Thoracic aorta (tissue), 2 donors: ENCODE measurements at regions not wholly inside any gene's neighbourhood (a gene's known extent, or its start where the extent isn't known, plus 50 kb on each side); places are given as distances from the start of the nearest gene placed in this dataset.

ENCODE experiments used
- ATAC-seq: fragments of 150-250 bp; one replicate; pipeline ENCODE4 v1.8.0; 2017; ENCODE audit warnings: low read depth; ENCODE audit not compliant: insufficient number of reproducible peaks, low FRiP score
- DNase-seq: peaks from one replicate; pipeline ENCODE4 v3.0.0-alpha.2; 2020; ENCODE audit warnings: low spot score
- H3K27ac ChIP-seq, 2 donors: fragments of 200-600 bp; sonication (generic); 1 replicate in 1 of 2; 2 replicates in 1 of 2; pipeline ENCODE4 v1.5.1; 2016; ENCODE audit warnings: mild to moderate bottlenecking in 2 of 2, moderate library complexity in 2 of 2
- H3K27me3 ChIP-seq: fragments of 200-600 bp; sonication (generic); replicated peaks from 2 replicates; pipeline ENCODE4 v1.6.0; 2016; ENCODE audit warnings: mild to moderate bottlenecking; ENCODE audit not compliant: insufficient read depth
- H3K36me3 ChIP-seq: fragments of 200-600 bp; sonication (generic); one replicate; pipeline ENCODE4 v1.5.1; 2016
- H3K4me1 ChIP-seq, 2 donors: fragments of 200-600 bp; sonication (generic); 1 replicate in 1 of 2; 2 replicates in 1 of 2; pipeline versions ENCODE4 v1.5.1 to v1.6.0; 2016; ENCODE audit warnings: low read depth in 2 of 2, mild to moderate bottlenecking in 1 of 2; ENCODE audit not compliant: control insufficient read depth in 1 of 2
- H3K4me3 ChIP-seq: fragments of 200-600 bp; sonication (generic); 2 replicates; pipeline ENCODE4 v1.5.1; 2016; ENCODE audit warnings: mild to moderate bottlenecking
- H3K9me3 ChIP-seq: fragments of 200-600 bp; sonication (generic); 2 replicates; pipeline ENCODE4 v1.5.1; 2016
- CTCF ChIP-seq: fragments of 200-600 bp; sonication (generic); IDR thresholded peaks from one replicate; pipeline ENCODE4 v1.5.1; 2019; ENCODE audit warnings: antibody characterized with exemption

GRCh38 chr12:75724928-75725312, 213.5 kb upstream of the KRR1 start:
- ATAC-seq (no peak), DNase-seq (no peak)
- no peak for TF ChIP-seq CTCF
- Histone ChIP-seq H3K27me3 (no peaks in the 10 kb centered on the region), H3K9me3 (no peaks in the 10 kb centered on the region), H3K4me3 (peak overlapping the region; percentile 9), H3K4me1 (peaks cover 17 to 42% of the 10 kb centered on the region in 2 donors), H3K27ac (no peak overlapping the region), H3K36me3 (no peaks in the 10 kb centered on the region)

GRCh38 chr12:75724307-75724927, 213.0 kb upstream of the KRR1 start:
- H3K36me3 ChIP-seq = no peaks in the 10 kb centered on the region
- no peaks in the 10 kb centered on the region for H3K27me3 ChIP-seq
- H3K9me3 ChIP-seq = no peaks in the 10 kb centered on the region
- H3K27ac ChIP-seq = no peak overlapping the region
- no peak overlapping the region for H3K4me3 ChIP-seq
- no peak for DNase-seq
- no peak for ATAC-seq
- no peak for TF ChIP-seq CTCF
- peaks cover 17 to 42% of the 10 kb centered on the region in 2 donors for H3K4me1 ChIP-seq

GRCh38 chr12:75722714-75723200, 211.3 kb upstream of the KRR1 start:
- Histone ChIP-seq H3K36me3 (no peaks in the 10 kb centered on the region), H3K9me3 (no peaks in the 10 kb centered on the region), H3K27ac (no peak overlapping the region), H3K4me1 (peaks cover 17 to 42% of the 10 kb centered on the region in 2 donors), H3K4me3 (no peak overlapping the region), H3K27me3 (no peaks in the 10 kb centered on the region)
- DNase-seq (peak; percentile 19), ATAC-seq (peak; percentile 88)
- no peak for TF ChIP-seq CTCF

- Histone ChIP-seq H3K27me3 (no peaks in the 10 kb centered on the region), H3K4me1 (peaks cover 17 to 42% of the 10 kb centered on the region in 2 donors), H3K9me3 (no peaks in the 10 kb centered on the region), H3K36me3 (no peaks in the 10 kb centered on the region), H3K27ac (no peak overlapping the region), H3K4me3 (no peak overlapping the region)
- no peak for TF ChIP-seq CTCF
- DNase-seq (no peak), ATAC-seq (no peak)
Observed at GRCh38 chr12:75721796-75722195, 210.4 kb upstream of the KRR1 start.

GRCh38 chr12:75720812-75721641, 209.6 kb upstream of the KRR1 start:
- DNase-seq (no peak), ATAC-seq (no peak)
- Histone ChIP-seq H3K4me3 (no peak overlapping the region), H3K27ac (no peak overlapping the region), H3K4me1 (peaks cover 17 to 42% of the 10 kb centered on the region in 2 donors), H3K36me3 (no peaks in the 10 kb centered on the region), H3K27me3 (no peaks in the 10 kb centered on the region), H3K9me3 (no peaks in the 10 kb centered on the region)
- no peak for TF ChIP-seq CTCF
